ENCODE measurements at regions not wholly inside any gene's neighbourhood (a gene's known extent, or its start where the extent isn't known, plus 50 kb on each side); places are given as distances from the start of the nearest gene placed in this dataset.
"Not testable (repeated sequence)": the region's sequence is repeated elsewhere in the genome, so short reads cannot be mapped to it uniquely, and the experiment has no call there.

GRCh38 chr4:26257444-26257843, 63.4 kb upstream of the RBPJ start:
- DNase-seq = not testable (repeated sequence)

- no peak for DNase-seq
These were observed 63.0 kb upstream of the RBPJ start for GRCh38 chr4:26257850-26258249.

GRCh38 chr4:26260571-26260970, 60.2 kb upstream of the RBPJ start:
- DNase-seq = no peak

- DNase-seq = no peak
These were observed 59.4 kb upstream of the RBPJ start for GRCh38 chr4:26261405-26261804.

- no peak for DNase-seq
These were observed 57.6 kb upstream of the RBPJ start for GRCh38 chr4:26263165-26263564.

GRCh38 chr4:26264109-26264508, 56.7 kb upstream of the RBPJ start:
- no peak for DNase-seq

GRCh38 chr4:26267087-26267486, 53.7 kb upstream of the RBPJ start:
- DNase-seq = no peak

GRCh38 chr4:26268246-26268645, 52.6 kb upstream of the RBPJ start:
- no peak for DNase-seq

- no peak for DNase-seq
These were observed 51.8 kb upstream of the RBPJ start for GRCh38 chr4:26269038-26269437.
